ENCODE measurements at regions not wholly inside any gene's neighbourhood (a gene's known extent, or its start where the extent isn't known, plus 50 kb on each side); places are given as distances from the start of the nearest gene placed in this dataset.

- TF ChIP-seq, protein P1, sequence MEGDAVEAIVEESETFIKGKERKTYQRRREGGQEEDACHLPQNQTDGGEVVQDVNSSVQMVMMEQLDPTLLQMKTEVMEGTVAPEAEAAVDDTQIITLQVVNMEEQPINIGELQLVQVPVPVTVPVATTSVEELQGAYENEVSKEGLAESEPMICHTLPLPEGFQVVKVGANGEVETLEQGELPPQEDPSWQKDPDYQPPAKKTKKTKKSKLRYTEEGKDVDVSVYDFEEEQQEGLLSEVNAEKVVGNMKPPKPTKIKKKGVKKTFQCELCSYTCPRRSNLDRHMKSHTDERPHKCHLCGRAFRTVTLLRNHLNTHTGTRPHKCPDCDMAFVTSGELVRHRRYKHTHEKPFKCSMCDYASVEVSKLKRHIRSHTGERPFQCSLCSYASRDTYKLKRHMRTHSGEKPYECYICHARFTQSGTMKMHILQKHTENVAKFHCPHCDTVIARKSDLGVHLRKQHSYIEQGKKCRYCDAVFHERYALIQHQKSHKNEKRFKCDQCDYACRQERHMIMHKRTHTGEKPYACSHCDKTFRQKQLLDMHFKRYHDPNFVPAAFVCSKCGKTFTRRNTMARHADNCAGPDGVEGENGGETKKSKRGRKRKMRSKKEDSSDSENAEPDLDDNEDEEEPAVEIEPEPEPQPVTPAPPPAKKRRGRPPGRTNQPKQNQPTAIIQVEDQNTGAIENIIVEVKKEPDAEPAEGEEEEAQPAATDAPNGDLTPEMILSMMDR (IDR thresholded peaks at IDR 0.05) = no peak
- TF ChIP-seq POLR2A (IDR thresholded peaks at IDR 0.05) (no peak), EP300 (IDR thresholded peaks at IDR 0.05) (no peak)
Measured at GRCh38 chr13:19068691-19069090, 112.9 kb downstream of the TUBA3C start.
